SU-DHL-6 (cell line): ENCODE measurements at regions not wholly inside any gene's neighbourhood (a gene's known extent, or its start where the extent isn't known, plus 50 kb on each side); places are given as distances from the start of the nearest gene placed in this dataset.

Experiments
- CTCF ChIP-seq: fragments of 200-600 bp; sonication (generic); IDR thresholded peaks from one replicate; pipeline ENCODE4 v1.5.1; 2017; ENCODE audit warnings: antibody characterized with exemption, mild to moderate bottlenecking, low read length, moderate library complexity; ENCODE audit not compliant: insufficient read depth, poor library complexity, severe bottlenecking
- EZH2phosphoT487 ChIP-seq: fragments of 200-600 bp; sonication (generic), shearing (Covaris generic); conservative IDR thresholded peaks from 2 replicates; pipeline ENCODE4 v1.6.1; 2018; ENCODE audit warnings: mild to moderate bottlenecking, antibody characterized with exemption, low read length, moderate library complexity, mixed read lengths

GRCh38 chr3:176554791-176555654 lies 642.3 kb downstream of the TBL1XR1 start:
- TF ChIP-seq CTCF (no peak), EZH2phosphoT487 (no peak)
